ENCODE measurements at regions not wholly inside any gene's neighbourhood (a gene's known extent, or its start where the extent isn't known, plus 50 kb on each side); places are given as distances from the start of the nearest gene placed in this dataset.

DNA sequence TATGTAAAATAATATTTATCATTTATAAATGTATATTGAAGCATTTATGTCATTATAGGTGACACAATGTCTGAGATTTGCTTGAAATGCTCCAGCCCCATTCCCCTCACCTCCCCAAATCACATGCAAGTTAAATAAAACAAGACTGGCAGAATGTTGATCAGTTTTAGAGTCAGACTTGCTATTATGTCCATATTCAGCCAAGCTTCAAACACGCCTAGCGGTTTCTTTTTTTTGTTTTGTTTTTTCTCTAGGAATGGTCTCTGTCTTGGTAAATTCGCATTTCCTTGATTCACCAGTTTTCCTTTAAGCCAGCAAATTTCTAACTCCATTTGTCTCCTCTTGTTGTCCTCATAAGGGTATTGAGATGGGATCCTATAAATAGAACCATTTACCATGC is 153.0 kb upstream of the HMHB1 start:
- TF ChIP-seq, protein P1, sequence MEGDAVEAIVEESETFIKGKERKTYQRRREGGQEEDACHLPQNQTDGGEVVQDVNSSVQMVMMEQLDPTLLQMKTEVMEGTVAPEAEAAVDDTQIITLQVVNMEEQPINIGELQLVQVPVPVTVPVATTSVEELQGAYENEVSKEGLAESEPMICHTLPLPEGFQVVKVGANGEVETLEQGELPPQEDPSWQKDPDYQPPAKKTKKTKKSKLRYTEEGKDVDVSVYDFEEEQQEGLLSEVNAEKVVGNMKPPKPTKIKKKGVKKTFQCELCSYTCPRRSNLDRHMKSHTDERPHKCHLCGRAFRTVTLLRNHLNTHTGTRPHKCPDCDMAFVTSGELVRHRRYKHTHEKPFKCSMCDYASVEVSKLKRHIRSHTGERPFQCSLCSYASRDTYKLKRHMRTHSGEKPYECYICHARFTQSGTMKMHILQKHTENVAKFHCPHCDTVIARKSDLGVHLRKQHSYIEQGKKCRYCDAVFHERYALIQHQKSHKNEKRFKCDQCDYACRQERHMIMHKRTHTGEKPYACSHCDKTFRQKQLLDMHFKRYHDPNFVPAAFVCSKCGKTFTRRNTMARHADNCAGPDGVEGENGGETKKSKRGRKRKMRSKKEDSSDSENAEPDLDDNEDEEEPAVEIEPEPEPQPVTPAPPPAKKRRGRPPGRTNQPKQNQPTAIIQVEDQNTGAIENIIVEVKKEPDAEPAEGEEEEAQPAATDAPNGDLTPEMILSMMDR (IDR thresholded peaks at IDR 0.05) = no peak
- no peak for TF ChIP-seq POLR2A (IDR thresholded peaks at IDR 0.05)

All from heart left ventricle (tissue), 13 donors.